C4-2B (cell line): ENCODE measurements at regions not wholly inside any gene's neighbourhood (a gene's known extent, or its start where the extent isn't known, plus 50 kb on each side); places are given as distances from the start of the nearest gene placed in this dataset.

Experiments
- CTCF ChIP-seq: fragments of 450-650 bp; conservative IDR thresholded peaks from 2 replicates; pipeline ENCODE4 v1.5.1; 2017; ENCODE audit warnings: mild to moderate bottlenecking
- ZFX ChIP-seq: fragments of 450-650 bp; IDR thresholded peaks from 2 replicates; pipeline ENCODE4 v1.6.1; 2017

GRCh38 chr3:78353231-78353630 is 1313.3 kb downstream of the ROBO2 start:
- TF ChIP-seq CTCF = no peak
- TF ChIP-seq ZFX = no peak
